ENCODE measurements at regions not wholly inside any gene's neighbourhood (a gene's known extent, or its start where the extent isn't known, plus 50 kb on each side); places are given as distances from the start of the nearest gene placed in this dataset.

DNA sequence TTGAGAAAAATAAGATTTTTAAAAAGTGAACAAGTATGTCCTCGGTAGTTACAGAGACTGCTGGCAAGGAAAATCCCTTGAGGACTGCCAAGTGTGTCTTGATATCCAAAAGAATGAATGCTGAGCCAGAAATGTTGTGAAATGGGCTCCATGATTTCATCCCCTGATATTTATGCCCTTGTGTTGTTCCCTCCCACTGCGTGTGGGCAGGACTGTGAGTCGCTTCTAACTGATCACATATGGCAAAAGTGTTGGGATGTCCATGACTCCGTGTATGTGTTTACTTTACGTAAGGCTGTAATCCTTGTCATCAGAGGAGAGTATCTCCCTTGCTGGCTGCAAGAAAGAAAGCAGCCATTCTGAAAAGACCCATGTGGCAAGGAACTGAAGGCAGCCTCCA lies 285.1 kb downstream of the SS18 start:
- TF ChIP-seq, protein P1, sequence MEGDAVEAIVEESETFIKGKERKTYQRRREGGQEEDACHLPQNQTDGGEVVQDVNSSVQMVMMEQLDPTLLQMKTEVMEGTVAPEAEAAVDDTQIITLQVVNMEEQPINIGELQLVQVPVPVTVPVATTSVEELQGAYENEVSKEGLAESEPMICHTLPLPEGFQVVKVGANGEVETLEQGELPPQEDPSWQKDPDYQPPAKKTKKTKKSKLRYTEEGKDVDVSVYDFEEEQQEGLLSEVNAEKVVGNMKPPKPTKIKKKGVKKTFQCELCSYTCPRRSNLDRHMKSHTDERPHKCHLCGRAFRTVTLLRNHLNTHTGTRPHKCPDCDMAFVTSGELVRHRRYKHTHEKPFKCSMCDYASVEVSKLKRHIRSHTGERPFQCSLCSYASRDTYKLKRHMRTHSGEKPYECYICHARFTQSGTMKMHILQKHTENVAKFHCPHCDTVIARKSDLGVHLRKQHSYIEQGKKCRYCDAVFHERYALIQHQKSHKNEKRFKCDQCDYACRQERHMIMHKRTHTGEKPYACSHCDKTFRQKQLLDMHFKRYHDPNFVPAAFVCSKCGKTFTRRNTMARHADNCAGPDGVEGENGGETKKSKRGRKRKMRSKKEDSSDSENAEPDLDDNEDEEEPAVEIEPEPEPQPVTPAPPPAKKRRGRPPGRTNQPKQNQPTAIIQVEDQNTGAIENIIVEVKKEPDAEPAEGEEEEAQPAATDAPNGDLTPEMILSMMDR (IDR thresholded peaks at IDR 0.05), result no peak
- peak; percentile 21 for DNase-seq
- H3K4me1 ChIP-seq, result no peaks in the 10 kb centered on the region
- no peak overlapping the region for H3K4me3 ChIP-seq
- H3K9me3 ChIP-seq, result no peaks in the 10 kb centered on the region
- intact Hi-C loops (cut with DNase I), result no loop called here
- no peak overlapping the region for H3K27ac ChIP-seq
- no peaks in the 10 kb centered on the region for H3K36me3 ChIP-seq
- no peak overlapping the region for H3K9ac ChIP-seq (ENCODE audit: low read depth in 2 of 2, low read length in 2 of 2)
- H3K27me3 ChIP-seq, result no peaks in the 10 kb centered on the region

DNA sequence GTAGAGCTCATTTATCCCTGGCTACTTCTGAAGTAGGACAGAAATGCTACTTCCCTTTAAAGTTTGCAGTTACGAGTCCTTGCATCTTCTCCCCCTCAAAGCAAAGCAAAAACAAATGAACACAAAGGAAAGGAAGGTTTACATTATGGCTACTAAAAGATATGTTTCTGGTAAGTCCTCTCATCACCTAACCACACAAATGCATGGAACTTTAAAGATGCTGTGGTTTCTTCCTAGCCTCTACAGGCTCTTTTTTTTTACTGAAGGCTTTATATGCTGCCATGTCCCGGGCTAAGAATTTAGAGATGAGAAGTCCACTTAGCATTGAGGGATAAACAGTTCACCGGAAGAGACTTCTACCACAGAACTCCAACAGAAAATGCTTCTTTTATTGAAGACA lies 291.2 kb downstream of the SS18 start:
- H3K27ac ChIP-seq, result no peak overlapping the region
- no peaks in the 10 kb centered on the region for H3K9me3 ChIP-seq
- no peaks in the 10 kb centered on the region for H3K27me3 ChIP-seq
- no peak overlapping the region for H3K4me3 ChIP-seq
- DNase-seq, result no peak
- H3K9ac ChIP-seq (ENCODE audit: low read depth in 2 of 2, low read length in 2 of 2), result no peak overlapping the region
- H3K4me1 ChIP-seq, result no peaks in the 10 kb centered on the region
- TF ChIP-seq, protein P1 (IDR thresholded peaks at IDR 0.05), result no peak
- no peaks in the 10 kb centered on the region for H3K36me3 ChIP-seq
- intact Hi-C loops (cut with DNase I), result no loop called here

DNA sequence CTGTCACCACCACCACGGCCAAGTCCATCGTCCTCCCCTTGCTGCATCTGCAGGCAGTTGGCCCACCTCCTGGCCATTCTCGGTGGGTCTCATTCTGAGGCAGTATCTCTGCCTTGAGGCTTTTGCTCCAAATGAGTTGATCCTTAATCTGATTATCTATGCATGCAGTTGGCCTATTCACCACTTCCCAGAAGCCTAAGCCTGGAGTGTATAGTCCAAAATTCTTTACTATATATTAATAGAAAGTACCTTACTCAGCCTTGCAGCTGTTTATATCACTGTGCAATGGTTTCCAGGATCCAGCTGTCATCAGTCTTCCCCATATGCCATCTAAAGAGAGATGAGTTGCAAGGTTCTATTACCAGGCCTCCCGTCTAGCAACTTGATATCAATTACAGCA lies 292.4 kb downstream of the SS18 start:
- H3K4me3 ChIP-seq, result no peak overlapping the region
- H3K9ac ChIP-seq (ENCODE audit: low read depth in 2 of 2, low read length in 2 of 2), result no peak overlapping the region
- DNase-seq, result no peak
- H3K9me3 ChIP-seq, result no peaks in the 10 kb centered on the region
- intact Hi-C loops (cut with DNase I), result no loop called here
- no peaks in the 10 kb centered on the region for H3K27me3 ChIP-seq
- TF ChIP-seq, protein P1 (IDR thresholded peaks at IDR 0.05), result no peak
- H3K4me1 ChIP-seq, result no peaks in the 10 kb centered on the region
- no peaks in the 10 kb centered on the region for H3K36me3 ChIP-seq
- no peak overlapping the region for H3K27ac ChIP-seq

GRCh38 chr18:25795213-25795612 lies 295.2 kb downstream of the SS18 start:
- TF ChIP-seq, protein P1 (IDR thresholded peaks at IDR 0.05), result no peak
- Histone ChIP-seq H3K9me3 (no peaks in the 10 kb centered on the region), H3K36me3 (no peaks in the 10 kb centered on the region), H3K27me3 (no peaks in the 10 kb centered on the region), H3K4me1 (no peaks in the 10 kb centered on the region), H3K27ac (no peak overlapping the region), H3K4me3 (no peak overlapping the region), H3K9ac (ENCODE audit: low read depth in 2 of 2, low read length in 2 of 2) (no peak overlapping the region)
- intact Hi-C loops (cut with DNase I), result no loop called here
- DNase-seq, result no peak

DNA sequence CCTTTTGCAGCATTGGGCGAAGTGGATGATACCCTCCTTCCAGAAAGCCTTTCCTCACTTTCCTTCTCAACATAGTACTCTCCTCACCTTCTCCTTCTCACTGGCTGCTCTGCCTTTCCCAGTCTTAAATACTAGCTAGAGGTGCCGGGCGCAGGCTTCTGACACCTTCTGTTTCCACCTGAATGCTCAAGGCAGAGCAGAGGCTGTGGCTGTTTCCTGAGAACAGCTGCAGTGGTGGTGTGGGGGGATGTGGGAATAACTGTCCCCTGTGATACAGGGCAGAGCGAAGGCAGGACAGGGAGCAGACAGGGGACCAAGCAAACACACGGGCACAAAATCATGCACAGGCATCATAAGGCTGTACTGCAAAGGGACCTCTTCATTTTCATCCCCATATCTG lies 303.1 kb downstream of the SS18 start:
- Histone ChIP-seq H3K27me3 (no peaks in the 10 kb centered on the region), H3K4me3 (no peak overlapping the region), H3K9ac (ENCODE audit: low read depth in 2 of 2, low read length in 2 of 2) (no peak overlapping the region), H3K4me1 (no peaks in the 10 kb centered on the region), H3K36me3 (no peaks in the 10 kb centered on the region), H3K27ac (no peak overlapping the region), H3K9me3 (no peaks in the 10 kb centered on the region)
- DNase-seq, result no peak
- TF ChIP-seq, protein P1 (IDR thresholded peaks at IDR 0.05), result no peak
- intact Hi-C loops (cut with DNase I), result no loop called here

DNA sequence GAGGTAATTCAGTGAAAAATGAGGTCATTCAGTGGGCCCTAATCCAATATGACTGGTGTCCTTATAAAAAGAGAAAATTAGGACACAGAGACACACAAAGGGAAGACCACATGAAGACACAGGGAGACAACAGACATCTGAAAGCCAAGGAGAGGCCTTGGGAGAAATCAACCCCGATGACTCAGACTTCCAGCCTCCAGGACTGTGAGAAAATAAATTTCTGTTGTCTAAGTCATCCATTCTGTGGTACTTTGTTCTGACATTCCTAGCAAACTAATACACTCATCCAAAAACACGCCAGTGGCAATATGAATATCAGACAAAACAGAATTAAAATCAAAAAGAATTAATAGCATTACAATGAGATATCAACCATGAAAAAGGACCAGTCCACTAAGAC lies 303.7 kb downstream of the SS18 start:
- TF ChIP-seq, protein P1 (IDR thresholded peaks at IDR 0.05), result no peak

More for the DNA sequence above, 303.7 kb downstream of the SS18 start:
- no peaks in the 10 kb centered on the region for H3K9me3 ChIP-seq
- H3K4me3 ChIP-seq, result no peak overlapping the region
- H3K27me3 ChIP-seq, result no peaks in the 10 kb centered on the region
- intact Hi-C loops (cut with DNase I), result no loop called here
- H3K36me3 ChIP-seq, result no peaks in the 10 kb centered on the region
- H3K9ac ChIP-seq (ENCODE audit: low read depth in 2 of 2, low read length in 2 of 2), result no peak overlapping the region
- H3K27ac ChIP-seq, result no peak overlapping the region
- DNase-seq, result no peak
- H3K4me1 ChIP-seq, result no peaks in the 10 kb centered on the region

All from colonic mucosa (tissue), 4 donors.